DMS53 treated with DMSO at 0.1 percent for 48 hours (cell line): ENCODE measurements at regions not wholly inside any gene's neighbourhood (a gene's known extent, or its start where the extent isn't known, plus 50 kb on each side); places are given as distances from the start of the nearest gene placed in this dataset.
"Not testable (repeated sequence)": the region's sequence is repeated elsewhere in the genome, so short reads cannot be mapped to it uniquely, and the experiment has no call there.

Experiments
- DNase-seq: peaks from one replicate; lab custom pipeline; 2025; ENCODE audit not compliant: unreplicated experiment; lab: John Stamatoyannopoulos, UW

GRCh38 chr7:81297317-81297716 lies 378.5 kb upstream of the SEMA3C start:
- DNase-seq = no peak

GRCh38 chr7:81296726-81297125 lies 377.9 kb upstream of the SEMA3C start:
- DNase-seq = no peak

GRCh38 chr7:81294897-81295515 lies 376.2 kb upstream of the SEMA3C start:
- no peak for DNase-seq

GRCh38 chr7:81293806-81294205 lies 375.0 kb upstream of the SEMA3C start:
- no peak for DNase-seq

GRCh38 chr7:81286754-81287153 lies 367.9 kb upstream of the SEMA3C start:
- DNase-seq = not testable (repeated sequence)

- no peak for DNase-seq
These were observed 366.5 kb upstream of the SEMA3C start for GRCh38 chr7:81285142-81285871.

- no peak for DNase-seq
These were observed 365.7 kb upstream of the SEMA3C start for GRCh38 chr7:81284576-81284975.

GRCh38 chr7:81280531-81280930 lies 361.7 kb upstream of the SEMA3C start:
- DNase-seq = no peak

- DNase-seq = no peak
These were observed 358.8 kb upstream of the SEMA3C start for GRCh38 chr7:81277691-81278090.

GRCh38 chr7:81273601-81274397 lies 354.9 kb upstream of the SEMA3C start:
- DNase-seq = no peak

- DNase-seq = no peak
These were observed 353.3 kb upstream of the SEMA3C start for GRCh38 chr7:81272176-81272575.

- DNase-seq = no peak
These were observed 349.7 kb upstream of the SEMA3C start for GRCh38 chr7:81268551-81268950.

GRCh38 chr7:81267508-81267907 lies 348.7 kb upstream of the SEMA3C start:
- no peak for DNase-seq

GRCh38 chr7:81264116-81264515 lies 345.3 kb upstream of the SEMA3C start:
- peak; percentile 30 for DNase-seq

- DNase-seq = no peak
These were observed 341.3 kb upstream of the SEMA3C start for GRCh38 chr7:81260152-81260551.

GRCh38 chr7:81256991-81257390 lies 338.1 kb upstream of the SEMA3C start:
- DNase-seq = no peak

GRCh38 chr7:81248420-81248819 lies 329.6 kb upstream of the SEMA3C start:
- DNase-seq = peak; percentile 91

- not testable (repeated sequence) for DNase-seq
These were observed 328.5 kb upstream of the SEMA3C start for GRCh38 chr7:81247364-81247763.

- DNase-seq = no peak
These were observed 326.5 kb upstream of the SEMA3C start for GRCh38 chr7:81245353-81245752.

GRCh38 chr7:81244224-81244623 lies 325.4 kb upstream of the SEMA3C start:
- no peak for DNase-seq

GRCh38 chr7:81236560-81236959 lies 317.7 kb upstream of the SEMA3C start:
- DNase-seq = no peak

GRCh38 chr7:81235997-81236396 lies 317.1 kb upstream of the SEMA3C start:
- no peak for DNase-seq
